K562 (cell line): ENCODE measurements at regions not wholly inside any gene's neighbourhood (a gene's known extent, or its start where the extent isn't known, plus 50 kb on each side); places are given as distances from the start of the nearest gene placed in this dataset.

ENCODE experiments used
- BCLAF1 ChIP-seq, 2 experiments: fragments of 450-650 bp in 1 of 2; IDR thresholded peaks; 2 replicates each; pipeline ENCODE4 v1.6.1; 2011 to 2017; ENCODE audit warnings: low read depth in 2 of 2, antibody characterized with exemption in 1 of 2, borderline replicate concordance in 1 of 2, low read length in 1 of 2, mild to moderate bottlenecking in 1 of 2, mixed read lengths in 1 of 2; ENCODE audit not compliant: control insufficient read depth in 1 of 2
- CREB1 ChIP-seq, 2 experiments: sonication (generic) in 1 of 2; formaldehyde crosslinking in 1 of 2; IDR thresholded peaks; 2 replicates each; pipeline versions ENCODE4 v1.6.1 to v1.8.0; 2012 to 2022; ENCODE audit warnings: inconsistent platforms in 1 of 2, mild to moderate bottlenecking in 1 of 2, missing genetic modification reagents in 1 of 2, moderate library complexity in 1 of 2
- CTCF ChIP-seq, 3 experiments: IDR thresholded peaks in 2 of 3; conservative IDR thresholded peaks in 1 of 3; 2 replicates each; pipeline ENCODE4 v1.5.1; 2011 to 2012; ENCODE audit warnings: low read length in 3 of 3, mild to moderate bottlenecking in 3 of 3, control low read depth in 2 of 3, improper control_type of control experiment in 1 of 3, inconsistent platforms in 1 of 3, low read depth in 1 of 3, mixed read lengths in 1 of 3, moderate library complexity in 1 of 3; ENCODE audit not compliant: insufficient read depth in 2 of 3
- GABPA ChIP-seq: fragments of 200-800 bp; sonication (Bioruptor generic); conservative IDR thresholded peaks from 2 replicates; pipeline ENCODE4 v1.6.1; 2016; ENCODE audit warnings: low read depth, missing genetic modification characterization, missing compliant biosample characterization
- IRF9 ChIP-seq: fragments of 450-650 bp; IDR thresholded peaks from 2 replicates; pipeline ENCODE4 v1.6.1; 2016; ENCODE audit warnings: missing biosample characterization, missing genetic modification characterization
- TAF1 ChIP-seq: IDR thresholded peaks from 2 replicates; pipeline ENCODE4 v1.6.1; 2011; ENCODE audit warnings: mild to moderate bottlenecking, low read length, moderate library complexity; ENCODE audit not compliant: insufficient read depth, control insufficient read depth, severe bottlenecking; ENCODE audit errors: extremely low read depth

- no peak for TF ChIP-seq IRF9
- TF ChIP-seq CREB1 (IDR thresholded peaks at IDR 0.05), result no peak
- TF ChIP-seq CREB1 (CRISPR knock-in tag; IDR thresholded peaks at IDR 0.05), result no peak
- TF ChIP-seq CTCF (IDR thresholded peaks at IDR 0.05 in 2 of 3, conservative IDR thresholded peaks at IDR 0.05 in 1 of 3; ENCODE audit: insufficient read depth in 2 of 3, low read depth in 1 of 3, low read length in 3 of 3), result no peak
- no peak for TF ChIP-seq TAF1
- TF ChIP-seq GABPA (tag), result no peak
- no peak for TF ChIP-seq BCLAF1 (IDR thresholded peaks at IDR 0.05; ENCODE audit: borderline replicate concordance in 1 of 2, control insufficient read depth in 1 of 2, low read depth in 2 of 2, low read length in 1 of 2)
Observed at GRCh38 chr3:74442683-74443082, 171.8 kb downstream of the CNTN3 start.
